ENCODE measurements at regions not wholly inside any gene's neighbourhood (a gene's known extent, or its start where the extent isn't known, plus 50 kb on each side); places are given as distances from the start of the nearest gene placed in this dataset.

GRCh38 chr20:48094944-48095343, 309.7 kb upstream of the SULF2 start:
- H3K79me2 ChIP-seq (ENCODE audit: insufficient read depth, low read length): no peaks in the 10 kb centered on the region
- no peak overlapping the region for H3K4me2 ChIP-seq (ENCODE audit: low read depth, low read length, poor library complexity, severe bottlenecking)
- H3K36me3 ChIP-seq (ENCODE audit: insufficient read depth, low read length): no peaks in the 10 kb centered on the region
- no peak overlapping the region for H3K9ac ChIP-seq (ENCODE audit: low read depth, low read length, poor library complexity, severe bottlenecking)
- TF ChIP-seq CTCF (conservative IDR thresholded peaks at IDR 0.05; ENCODE audit: low read length): no peak
- TF ChIP-seq EZH2phosphoT487 (IDR thresholded peaks at IDR 0.05; ENCODE audit: borderline replicate concordance): no peak
- H3K27me3 ChIP-seq (ENCODE audit: insufficient read depth, low read length, poor library complexity, severe bottlenecking): no peaks in the 10 kb centered on the region
- H3K9me2 ChIP-seq (replicated peaks; ENCODE audit: low read depth, low read length): no peaks in the 10 kb centered on the region
- H3K9me3 ChIP-seq (ENCODE audit: insufficient read depth, low read depth, low read length): no peaks in the 10 kb centered on the region
- no peak overlapping the region for H3K4me3 ChIP-seq (ENCODE audit: low read length, poor library complexity, severe bottlenecking)
- no peaks in the 10 kb centered on the region for H3F3A ChIP-seq (ENCODE audit: low read depth)
- H4K20me1 ChIP-seq (ENCODE audit: insufficient read depth, low read length, poor library complexity, severe bottlenecking): no peaks in the 10 kb centered on the region
- no peak overlapping the region for H2AFZ ChIP-seq (ENCODE audit: low read length)
- H3K4me1 ChIP-seq (ENCODE audit: insufficient read depth, low read length, poor library complexity, severe bottlenecking): no peaks in the 10 kb centered on the region

GRCh38 chr20:48094196-48094749, 309.0 kb upstream of the SULF2 start:
- Histone ChIP-seq H3K27me3 (ENCODE audit: insufficient read depth, low read length, poor library complexity, severe bottlenecking) (no peaks in the 10 kb centered on the region), H3K4me1 (ENCODE audit: insufficient read depth, low read length, poor library complexity, severe bottlenecking) (no peaks in the 10 kb centered on the region), H4K20me1 (ENCODE audit: insufficient read depth, low read length, poor library complexity, severe bottlenecking) (no peaks in the 10 kb centered on the region), H3K4me3 (ENCODE audit: low read length, poor library complexity, severe bottlenecking) (no peak overlapping the region), H2AFZ (ENCODE audit: low read length) (no peak overlapping the region), H3K36me3 (ENCODE audit: insufficient read depth, low read length) (no peaks in the 10 kb centered on the region), H3K9me2 (replicated peaks; ENCODE audit: low read depth, low read length) (no peaks in the 10 kb centered on the region), H3K9ac (ENCODE audit: low read depth, low read length, poor library complexity, severe bottlenecking) (no peak overlapping the region), H3K9me3 (ENCODE audit: insufficient read depth, low read depth, low read length) (no peaks in the 10 kb centered on the region), H3K4me2 (ENCODE audit: low read depth, low read length, poor library complexity, severe bottlenecking) (no peak overlapping the region), H3K79me2 (ENCODE audit: insufficient read depth, low read length) (no peaks in the 10 kb centered on the region), H3F3A (ENCODE audit: low read depth) (no peaks in the 10 kb centered on the region)
- TF ChIP-seq CTCF (conservative IDR thresholded peaks at IDR 0.05; ENCODE audit: low read length) (no peak), EZH2phosphoT487 (IDR thresholded peaks at IDR 0.05; ENCODE audit: borderline replicate concordance) (no peak)

- Histone ChIP-seq H3K36me3 (ENCODE audit: insufficient read depth, low read length) (no peaks in the 10 kb centered on the region), H3K9me3 (ENCODE audit: insufficient read depth, low read depth, low read length) (no peaks in the 10 kb centered on the region), H3K79me2 (ENCODE audit: insufficient read depth, low read length) (no peaks in the 10 kb centered on the region), H3K4me2 (ENCODE audit: low read depth, low read length, poor library complexity, severe bottlenecking) (no peak overlapping the region), H2AFZ (ENCODE audit: low read length) (no peak overlapping the region), H4K20me1 (ENCODE audit: insufficient read depth, low read length, poor library complexity, severe bottlenecking) (no peaks in the 10 kb centered on the region), H3K9ac (ENCODE audit: low read depth, low read length, poor library complexity, severe bottlenecking) (no peak overlapping the region), H3K4me3 (ENCODE audit: low read length, poor library complexity, severe bottlenecking) (no peak overlapping the region), H3K9me2 (replicated peaks; ENCODE audit: low read depth, low read length) (no peaks in the 10 kb centered on the region), H3F3A (ENCODE audit: low read depth) (no peaks in the 10 kb centered on the region), H3K27me3 (ENCODE audit: insufficient read depth, low read length, poor library complexity, severe bottlenecking) (no peaks in the 10 kb centered on the region), H3K4me1 (ENCODE audit: insufficient read depth, low read length, poor library complexity, severe bottlenecking) (no peaks in the 10 kb centered on the region)
- TF ChIP-seq CTCF (conservative IDR thresholded peaks at IDR 0.05; ENCODE audit: low read length) (no peak), EZH2phosphoT487 (IDR thresholded peaks at IDR 0.05; ENCODE audit: borderline replicate concordance) (no peak)
Measured at GRCh38 chr20:48092596-48093280, 307.5 kb upstream of the SULF2 start.
